ENCODE measurements at regions not wholly inside any gene's neighbourhood (a gene's known extent, or its start where the extent isn't known, plus 50 kb on each side); places are given as distances from the start of the nearest gene placed in this dataset.

DNA sequence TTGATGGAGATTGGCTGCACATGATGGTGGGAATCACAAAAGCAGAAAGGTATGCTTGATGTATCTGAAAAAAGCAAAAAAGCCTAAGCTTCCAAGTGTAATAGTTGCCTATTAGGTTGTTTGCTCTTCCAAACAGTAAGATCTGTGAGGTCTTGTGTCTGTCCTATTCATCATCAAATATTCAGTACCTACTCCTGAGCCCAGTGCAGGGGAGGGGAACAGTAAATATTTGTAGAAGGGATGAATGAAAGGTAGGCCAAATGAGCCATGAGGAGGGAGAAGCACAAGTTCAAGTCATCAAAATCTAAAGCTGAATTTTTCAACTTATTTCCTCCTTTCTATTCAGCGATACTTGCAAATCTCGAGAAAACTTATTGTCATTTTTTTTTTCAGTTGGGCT, 153.2 kb upstream of the ETAA1 start:
- Histone ChIP-seq H3K4me3 (no peak overlapping the region), H3K36me3 (no peaks in the 10 kb centered on the region), H3K27me3 (no peaks in the 10 kb centered on the region), H3K4me1 (no peaks in the 10 kb centered on the region), H3K9me3 (no peaks in the 10 kb centered on the region), H3K27ac (no peak overlapping the region)
- TF ChIP-seq CTCF (IDR thresholded peaks at IDR 0.05) = no peak
- DNase-seq (no peak), ATAC-seq (no peak)
- intact Hi-C loops (cut with DNase I) = no loop called here
- 91 to 97% methylated on average over 2 of the region's 2 CpGs for WGBS, 2 donors

- intact Hi-C loops (cut with DNase I) = no loop called here
- TF ChIP-seq CTCF (IDR thresholded peaks at IDR 0.05) = no peak
Observed at GRCh38 chr2:67246791-67247190, 150.3 kb upstream of the ETAA1 start.

GRCh38 chr2:67251741-67252140, 145.4 kb upstream of the ETAA1 start:
- Histone ChIP-seq H3K4me3 (no peak overlapping the region), H3K27ac (no peak overlapping the region), H3K9me3 (no peaks in the 10 kb centered on the region), H3K27me3 (no peaks in the 10 kb centered on the region), H3K4me1 (no peaks in the 10 kb centered on the region), H3K36me3 (no peaks in the 10 kb centered on the region)
- DNase-seq (no peak), ATAC-seq (no peak)
- intact Hi-C loops (cut with DNase I) = no loop called here
- TF ChIP-seq CTCF (IDR thresholded peaks at IDR 0.05) = no peak
- 73 to 74% methylated on average over 3 of the region's 3 CpGs for WGBS, 2 donors

More at GRCh38 chr2:67246791-67247190, 150.3 kb upstream of the ETAA1 start:
- ATAC-seq = no peak
- H3K4me3 ChIP-seq = no peak overlapping the region
- H3K36me3 ChIP-seq = no peaks in the 10 kb centered on the region
- no peak for DNase-seq
- H3K27me3 ChIP-seq = no peaks in the 10 kb centered on the region
- H3K9me3 ChIP-seq = no peaks in the 10 kb centered on the region
- 80 to 90% methylated on average over 1 of the region's 1 CpG for WGBS, 2 donors
- no peaks in the 10 kb centered on the region for H3K4me1 ChIP-seq
- H3K27ac ChIP-seq = no peak overlapping the region

DNA sequence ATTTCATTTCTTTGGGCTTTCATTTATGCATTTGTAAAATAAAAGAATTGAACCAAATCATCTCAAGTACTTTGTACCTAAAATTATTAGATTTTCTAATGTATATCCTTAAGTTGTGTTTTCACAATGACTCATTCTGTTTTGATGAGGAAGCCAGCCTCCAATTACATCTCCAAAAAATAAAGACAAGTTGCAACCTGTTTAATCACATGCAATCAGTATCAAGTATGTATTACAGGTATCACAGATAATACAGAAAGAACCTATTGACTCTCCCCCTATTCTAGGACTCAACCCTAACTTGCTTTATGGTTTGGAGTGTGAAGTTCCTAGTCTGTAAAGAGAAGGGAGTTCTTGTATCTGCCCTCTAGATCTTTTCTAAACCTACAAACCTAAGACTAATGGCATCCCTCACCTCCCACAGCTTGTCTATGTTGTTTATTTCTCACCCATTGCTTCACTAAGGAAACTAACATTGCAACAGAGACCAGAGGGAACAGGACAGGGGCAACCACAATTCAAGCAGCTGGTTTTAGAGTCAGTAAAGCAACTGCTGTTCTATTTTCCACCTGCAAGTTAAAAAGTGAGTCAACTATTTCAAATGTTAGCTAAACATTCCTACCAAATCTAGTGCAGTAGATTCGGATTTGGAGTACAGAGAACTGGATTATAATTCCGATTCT, 141.1 kb upstream of the ETAA1 start:
- Histone ChIP-seq H3K4me3 (no peak overlapping the region), H3K27ac (no peak overlapping the region), H3K27me3 (no peaks in the 10 kb centered on the region), H3K9me3 (no peaks in the 10 kb centered on the region), H3K36me3 (no peaks in the 10 kb centered on the region), H3K4me1 (peaks cover 0 to 12% (median 0%) of the 10 kb centered on the region in 9 donors)
- ATAC-seq = no peak
- WGBS, 2 donors = 78 to 85% methylated on average over 2 of the region's 2 CpGs
- DNase-seq = no peak
- TF ChIP-seq CTCF (IDR thresholded peaks at IDR 0.05) = no peak
- intact Hi-C loops (cut with DNase I) = no loop called here
